CD8-positive, alpha-beta memory T cell (primary cell): ENCODE measurements at regions not wholly inside any gene's neighbourhood (a gene's known extent, or its start where the extent isn't known, plus 50 kb on each side); places are given as distances from the start of the nearest gene placed in this dataset.
"Not testable (repeated sequence)": the region's sequence is repeated elsewhere in the genome, so short reads cannot be mapped to it uniquely, and the experiment has no call there.

ENCODE experiments used
- CTCF ChIA-PET: fragments of 350-600 bp; sonication (Branson Sonifier 250); formaldehyde crosslinking; loops from one replicate; lab custom pipeline; 2021; ENCODE audit warnings: antibody characterized with exemption; lab: Charles Lee
- POLR2A ChIA-PET: fragments of 350-600 bp; sonication (Branson Sonifier 250); formaldehyde crosslinking; loops from one replicate; lab custom pipeline; 2021; ENCODE audit warnings: antibody characterized with exemption; lab: Charles Lee
- DNase-seq, 5 donors: peaks; one replicate each; pipeline versions ENCODE4 v3.0.0 to v3.0.0-alpha.2; 2020 to 2022; ENCODE audit warnings: mixed read lengths in 1 of 5
- H3K27ac ChIP-seq: one replicate; pipeline ENCODE4 v1.7.0; 2013; ENCODE audit warnings: low read depth, mild to moderate bottlenecking, low read length, moderate library complexity
- H3K27me3 ChIP-seq: 2 replicates; pipeline ENCODE4 v1.7.0; 2013; ENCODE audit warnings: low read length, mild to moderate bottlenecking; ENCODE audit not compliant: insufficient read depth, poor library complexity, severe bottlenecking
- H3K36me3 ChIP-seq: 2 replicates; pipeline ENCODE4 v1.7.0; 2013; ENCODE audit warnings: mild to moderate bottlenecking, low read length, moderate library complexity; ENCODE audit not compliant: insufficient read depth
- H3K4me1 ChIP-seq: 2 replicates; pipeline ENCODE4 v1.7.0; 2013; ENCODE audit warnings: mild to moderate bottlenecking, low read length, moderate library complexity; ENCODE audit not compliant: insufficient read depth
- H3K4me3 ChIP-seq: 2 replicates; pipeline ENCODE4 v1.7.0; 2013; ENCODE audit warnings: mild to moderate bottlenecking, low read length
- H3K9me3 ChIP-seq: 2 replicates; pipeline ENCODE4 v1.7.0; 2013; ENCODE audit warnings: mild to moderate bottlenecking, low read length
- H3K27ac Mint-ChIP-seq, 8 donors: one replicate each; pipeline ENCODE4 v1.8.0; 2020 to 2021; ENCODE audit warnings: mixed read lengths in 8 of 8, mild to moderate bottlenecking in 6 of 8, inconsistent platforms in 3 of 8, moderate library complexity in 3 of 8
- H3K27me3 Mint-ChIP-seq, 2 donors: one replicate each; pipeline ENCODE4 v1.8.0; 2020 to 2021; ENCODE audit warnings: mixed read lengths in 2 of 2, mild to moderate bottlenecking in 1 of 2, moderate library complexity in 1 of 2
- H3K36me3 Mint-ChIP-seq, 3 donors: one replicate each; pipeline ENCODE4 v1.8.0; 2020 to 2021; ENCODE audit warnings: mixed read lengths in 3 of 3, inconsistent platforms in 1 of 3, mild to moderate bottlenecking in 1 of 3
- H3K4me1 Mint-ChIP-seq, 3 donors: one replicate each; pipeline ENCODE4 v1.8.0; 2020 to 2021; ENCODE audit warnings: mixed read lengths in 3 of 3, inconsistent platforms in 1 of 3, mild to moderate bottlenecking in 1 of 3
- H3K4me3 Mint-ChIP-seq, 7 donors: one replicate each; pipeline ENCODE4 v1.8.0; 2020 to 2021; ENCODE audit warnings: mixed read lengths in 7 of 7, mild to moderate bottlenecking in 6 of 7, moderate library complexity in 4 of 7, inconsistent platforms in 2 of 7
- H3K9me3 Mint-ChIP-seq, 5 donors: one replicate each; pipeline ENCODE4 v1.8.0; 2020 to 2022; ENCODE audit warnings: mixed read lengths in 5 of 5, mild to moderate bottlenecking in 3 of 5, moderate library complexity in 2 of 5, inconsistent platforms in 1 of 5

- H3K9me3 Mint-ChIP-seq, result no peaks in the 10 kb centered on the region
- DNase-seq, result no peak
- Histone ChIP-seq H3K27ac (no peak overlapping the region), H3K4me3 (no peak overlapping the region), H3K27me3 (peaks cover 6% of the 10 kb centered on the region), H3K4me1 (no peaks in the 10 kb centered on the region), H3K9me3 (no peaks in the 10 kb centered on the region), H3K36me3 (no peaks in the 10 kb centered on the region)
- H3K27me3 Mint-ChIP-seq, result peaks cover 4 to 30% of the 10 kb centered on the region in 2 donors
- H3K27ac Mint-ChIP-seq, result no peak overlapping the region
- no peaks in the 10 kb centered on the region for H3K4me1 Mint-ChIP-seq
- ChIA-PET CTCF (interaction anchor here (1.6 kb wide), 1 partner anchor 135 kb away, joined by 5 read pairs; no protein-coding TSS in a partner anchor), POLR2A (no interaction called here)
- no peak overlapping the region for H3K4me3 Mint-ChIP-seq
- H3K36me3 Mint-ChIP-seq, result peaks cover 0 to 13% (median 0%) of the 10 kb centered on the region in 3 donors
These were observed 51.1 kb upstream of the MIER3 start for GRCh38 chr5:57002959-57003485.

- H3K27ac Mint-ChIP-seq, H3K4me1 ChIP-seq, H3K9me3 ChIP-seq, CTCF ChIA-PET, H3K27ac ChIP-seq, H3K9me3 Mint-ChIP-seq, H3K27me3 ChIP-seq, H3K4me3 ChIP-seq, DNase-seq, H3K4me3 Mint-ChIP-seq, H3K4me1 Mint-ChIP-seq, POLR2A ChIA-PET, H3K36me3 ChIP-seq: not testable (repeated sequence)
- peaks cover 4 to 30% of the 10 kb centered on the region in 2 donors for H3K27me3 Mint-ChIP-seq
- peaks cover 0 to 13% (median 0%) of the 10 kb centered on the region in 3 donors for H3K36me3 Mint-ChIP-seq
These were observed 51.6 kb upstream of the MIER3 start for GRCh38 chr5:57003566-57003965.

GRCh38 chr5:57004800-57005199 is 52.9 kb upstream of the MIER3 start:
- Mint-ChIP-seq H3K4me3 (no peak overlapping the region), H3K27ac (no peak overlapping the region), H3K27me3 (peaks cover 2 to 30% of the 10 kb centered on the region in 2 donors), H3K36me3 (peaks cover 0 to 13% (median 0%) of the 10 kb centered on the region in 3 donors), H3K9me3 (no peaks in the 10 kb centered on the region), H3K4me1 (no peaks in the 10 kb centered on the region)
- Histone ChIP-seq H3K27ac (no peak overlapping the region), H3K4me3 (no peak overlapping the region), H3K4me1 (no peaks in the 10 kb centered on the region), H3K9me3 (no peaks in the 10 kb centered on the region), H3K27me3 (peaks cover 6% of the 10 kb centered on the region), H3K36me3 (no peaks in the 10 kb centered on the region)
- ChIA-PET CTCF (no interaction called here), POLR2A (no interaction called here)
- DNase-seq, result no peak

- no peak overlapping the region for H3K4me3 Mint-ChIP-seq
- peaks cover 3 to 21% of the 10 kb centered on the region in 2 donors for H3K27me3 Mint-ChIP-seq
- POLR2A ChIA-PET, result no interaction called here
- Histone ChIP-seq H3K4me3 (no peak overlapping the region), H3K27me3 (no peaks in the 10 kb centered on the region), H3K9me3 (no peaks in the 10 kb centered on the region), H3K4me1 (no peaks in the 10 kb centered on the region), H3K36me3 (no peaks in the 10 kb centered on the region), H3K27ac (no peak overlapping the region)
- DNase-seq, result no peak
- H3K27ac Mint-ChIP-seq, result no peak overlapping the region
- peaks cover 0 to 13% (median 0%) of the 10 kb centered on the region in 3 donors for H3K36me3 Mint-ChIP-seq
- CTCF ChIA-PET, result no interaction called here
- H3K9me3 Mint-ChIP-seq, result no peaks in the 10 kb centered on the region
- H3K4me1 Mint-ChIP-seq, result no peaks in the 10 kb centered on the region
These were observed 55.4 kb upstream of the MIER3 start for GRCh38 chr5:57007344-57007743.

GRCh38 chr5:57009811-57010210 is 57.9 kb upstream of the MIER3 start:
- Histone ChIP-seq H3K4me1 (no peaks in the 10 kb centered on the region), H3K27me3 (no peaks in the 10 kb centered on the region), H3K27ac (no peak overlapping the region), H3K36me3 (no peaks in the 10 kb centered on the region), H3K9me3 (no peaks in the 10 kb centered on the region), H3K4me3 (no peak overlapping the region)
- ChIA-PET CTCF (no interaction called here), POLR2A (no interaction called here)
- Mint-ChIP-seq H3K9me3 (no peaks in the 10 kb centered on the region), H3K27me3 (peaks cover 4 to 13% of the 10 kb centered on the region in 2 donors), H3K4me1 (no peaks in the 10 kb centered on the region), H3K36me3 (peaks cover 0 to 13% (median 0%) of the 10 kb centered on the region in 3 donors), H3K27ac (no peak overlapping the region), H3K4me3 (no peak overlapping the region)
- no peak for DNase-seq

GRCh38 chr5:57010786-57011185 is 58.9 kb upstream of the MIER3 start:
- Histone ChIP-seq H3K27me3 (no peaks in the 10 kb centered on the region), H3K36me3 (no peaks in the 10 kb centered on the region), H3K27ac (no peak overlapping the region), H3K9me3 (no peaks in the 10 kb centered on the region), H3K4me1 (no peaks in the 10 kb centered on the region), H3K4me3 (no peak overlapping the region)
- Mint-ChIP-seq H3K4me3 (no peak overlapping the region), H3K27ac (no peak overlapping the region), H3K9me3 (no peaks in the 10 kb centered on the region), H3K36me3 (peaks cover 0 to 13% (median 0%) of the 10 kb centered on the region in 3 donors), H3K4me1 (no peaks in the 10 kb centered on the region), H3K27me3 (peaks cover 4 to 12% of the 10 kb centered on the region in 2 donors)
- DNase-seq, result no peak
- POLR2A ChIA-PET, result no interaction called here
- CTCF ChIA-PET, result no interaction called here

- H3K9me3 Mint-ChIP-seq, result no peaks in the 10 kb centered on the region
- ChIA-PET POLR2A (no interaction called here), CTCF (no interaction called here)
- peaks cover 4 to 8% of the 10 kb centered on the region in 2 donors for H3K27me3 Mint-ChIP-seq
- no peaks in the 10 kb centered on the region for H3K9me3 ChIP-seq
- no peaks in the 10 kb centered on the region for H3K36me3 ChIP-seq
- DNase-seq, result no peak
- H3K4me1 Mint-ChIP-seq, result no peaks in the 10 kb centered on the region
- no peaks in the 10 kb centered on the region for H3K4me1 ChIP-seq
- H3K4me3 Mint-ChIP-seq, result no peak overlapping the region
- no peaks in the 10 kb centered on the region for H3K27me3 ChIP-seq
- peaks cover 0 to 2% (median 0%) of the 10 kb centered on the region in 3 donors for H3K36me3 Mint-ChIP-seq
- H3K4me3 ChIP-seq, result no peak overlapping the region
- no peak overlapping the region for H3K27ac ChIP-seq
- no peak overlapping the region for H3K27ac Mint-ChIP-seq
These were observed 60.6 kb upstream of the MIER3 start for GRCh38 chr5:57012511-57012910.

GRCh38 chr5:57025961-57026360 is 74.0 kb upstream of the MIER3 start:
- H3K27me3 ChIP-seq, result no peaks in the 10 kb centered on the region
- no peak overlapping the region for H3K4me3 ChIP-seq
- no peaks in the 10 kb centered on the region for H3K36me3 ChIP-seq
- Mint-ChIP-seq H3K4me3 (no peak overlapping the region), H3K36me3 (peaks cover 0 to 2% (median 0%) of the 10 kb centered on the region in 3 donors), H3K27ac (no peak overlapping the region), H3K9me3 (peaks cover 0 to 9% (median 0%) of the 10 kb centered on the region in 5 donors), H3K4me1 (peaks cover 5 to 10% (median 9%) of the 10 kb centered on the region in 3 donors), H3K27me3 (no peaks in the 10 kb centered on the region)
- no peaks in the 10 kb centered on the region for H3K9me3 ChIP-seq
- H3K4me1 ChIP-seq, result no peaks in the 10 kb centered on the region
- H3K27ac ChIP-seq, result no peak overlapping the region
- no peak for DNase-seq
- CTCF ChIA-PET, result no interaction called here
- POLR2A ChIA-PET, result no interaction called here
